ENCODE measurements at regions not wholly inside any gene's neighbourhood (a gene's known extent, or its start where the extent isn't known, plus 50 kb on each side); places are given as distances from the start of the nearest gene placed in this dataset.
"Not testable (repeated sequence)": the region's sequence is repeated elsewhere in the genome, so short reads cannot be mapped to it uniquely, and the experiment has no call there.

DNA sequence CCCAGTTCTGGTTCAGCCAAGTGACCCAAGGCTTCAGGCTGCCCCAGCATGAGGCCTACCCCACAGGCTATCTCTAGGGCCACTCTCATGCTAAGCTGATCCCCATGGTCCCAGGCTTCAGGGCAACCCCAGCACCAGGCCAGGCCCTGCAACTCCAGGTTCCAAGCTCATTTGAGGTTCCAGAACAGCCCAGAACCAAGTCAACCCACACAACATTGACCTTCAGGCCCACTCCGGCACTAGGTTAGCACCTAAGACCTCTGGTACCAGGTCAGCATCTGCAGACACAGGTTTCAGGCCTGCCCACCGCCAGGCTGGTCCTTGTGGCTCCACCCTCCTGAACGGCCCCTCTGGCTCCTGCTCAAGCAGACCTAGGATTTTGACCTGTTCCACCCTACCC is 421.2 kb downstream of the CDH11 start:
- POLR2A ChIA-PET = no interaction called here
- Mint-ChIP-seq H3K27ac (no peak overlapping the region), H3K4me1 (no peaks in the 10 kb centered on the region), H3K4me3 (no peak overlapping the region), H3K27me3 (no peaks in the 10 kb centered on the region), H3K36me3 (ENCODE audit: low read depth) (no peaks in the 10 kb centered on the region), H3K9me3 (peaks cover 9% of the 10 kb centered on the region)
- CTCF ChIA-PET = no interaction called here
- DNase-seq = no peak

DNA sequence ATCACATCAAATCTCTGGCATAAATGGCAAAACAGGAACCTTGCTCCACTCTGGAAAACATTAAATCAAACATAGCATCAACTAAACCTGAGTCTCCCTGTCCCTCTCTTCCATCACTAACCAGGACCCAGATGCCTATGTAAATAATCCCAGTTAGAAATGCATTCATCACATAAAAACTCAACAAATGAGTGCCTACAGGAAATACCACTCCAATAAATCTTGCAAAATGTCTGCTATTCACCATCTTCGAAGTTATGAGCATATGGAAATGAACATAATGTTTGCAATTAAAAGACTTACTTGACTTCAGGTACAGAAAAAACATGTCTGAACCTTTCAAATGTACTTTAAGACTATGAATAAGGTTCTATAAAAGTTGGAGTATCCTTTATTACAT is 425.0 kb downstream of the CDH11 start:
- POLR2A ChIA-PET = interaction anchor here (0.7 kb wide), 1 partner anchor 140 kb away, joined by 3 read pairs; no protein-coding TSS in a partner anchor
- no peaks in the 10 kb centered on the region for H3K4me1 Mint-ChIP-seq
- DNase-seq = no peak
- no peaks in the 10 kb centered on the region for H3K27me3 Mint-ChIP-seq
- H3K9me3 Mint-ChIP-seq = peaks cover 10% of the 10 kb centered on the region
- H3K36me3 Mint-ChIP-seq (ENCODE audit: low read depth) = no peaks in the 10 kb centered on the region
- CTCF ChIA-PET = no interaction called here
- H3K4me3 Mint-ChIP-seq = no peak overlapping the region
- H3K27ac Mint-ChIP-seq = no peak overlapping the region

DNA sequence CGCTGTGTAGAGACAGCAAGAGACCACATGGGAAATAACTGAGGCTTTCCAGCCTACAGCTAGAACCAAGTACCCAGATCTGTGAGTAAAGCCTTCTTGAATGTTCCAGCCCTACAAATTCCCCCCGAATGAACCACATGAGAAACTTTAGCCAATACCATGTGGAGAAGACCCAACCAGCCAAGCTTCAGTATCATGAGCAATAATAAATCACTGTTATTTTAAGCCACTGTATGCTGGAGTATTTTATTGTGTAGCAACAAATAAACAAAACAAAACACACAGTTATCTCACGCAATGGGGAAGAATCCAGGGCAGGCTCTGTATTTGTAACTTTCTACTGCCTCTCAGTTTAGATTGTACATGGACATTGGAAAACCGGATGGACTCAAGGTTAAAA is 426.2 kb downstream of the CDH11 start:
- POLR2A ChIA-PET = no interaction called here
- no peak for DNase-seq
- H3K4me3 Mint-ChIP-seq = no peak overlapping the region
- H3K27me3 Mint-ChIP-seq = no peaks in the 10 kb centered on the region
- no peak overlapping the region for H3K27ac Mint-ChIP-seq
- H3K9me3 Mint-ChIP-seq = peaks cover 10% of the 10 kb centered on the region
- H3K36me3 Mint-ChIP-seq (ENCODE audit: low read depth) = no peaks in the 10 kb centered on the region
- no peaks in the 10 kb centered on the region for H3K4me1 Mint-ChIP-seq
- CTCF ChIA-PET = no interaction called here

DNA sequence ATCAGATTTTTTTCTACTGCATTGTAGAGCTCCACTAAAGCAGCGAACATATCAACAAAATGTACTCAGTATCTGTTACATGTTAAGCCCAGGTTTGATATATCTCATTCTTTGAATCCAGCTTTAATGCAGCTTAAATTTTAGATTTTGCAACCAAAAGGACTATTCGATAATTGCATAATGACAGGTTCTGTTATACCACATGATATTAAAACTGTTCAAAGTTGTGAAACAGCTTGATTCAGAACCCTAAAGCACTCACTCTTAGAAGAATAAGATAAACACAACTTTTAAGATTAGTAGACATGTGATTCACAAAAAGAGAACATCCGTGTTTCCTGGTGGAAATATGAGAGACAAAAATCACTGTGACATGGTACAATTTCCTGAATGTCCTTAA is 427.9 kb downstream of the CDH11 start:
- DNase-seq = no peak
- ChIA-PET CTCF (no interaction called here), POLR2A (no interaction called here)
- H3K27ac Mint-ChIP-seq = no peak overlapping the region
- peaks cover 10% of the 10 kb centered on the region for H3K9me3 Mint-ChIP-seq
- no peaks in the 10 kb centered on the region for H3K4me1 Mint-ChIP-seq
- no peak overlapping the region for H3K4me3 Mint-ChIP-seq
- no peaks in the 10 kb centered on the region for H3K36me3 Mint-ChIP-seq (ENCODE audit: low read depth)
- H3K27me3 Mint-ChIP-seq = no peaks in the 10 kb centered on the region

DNA sequence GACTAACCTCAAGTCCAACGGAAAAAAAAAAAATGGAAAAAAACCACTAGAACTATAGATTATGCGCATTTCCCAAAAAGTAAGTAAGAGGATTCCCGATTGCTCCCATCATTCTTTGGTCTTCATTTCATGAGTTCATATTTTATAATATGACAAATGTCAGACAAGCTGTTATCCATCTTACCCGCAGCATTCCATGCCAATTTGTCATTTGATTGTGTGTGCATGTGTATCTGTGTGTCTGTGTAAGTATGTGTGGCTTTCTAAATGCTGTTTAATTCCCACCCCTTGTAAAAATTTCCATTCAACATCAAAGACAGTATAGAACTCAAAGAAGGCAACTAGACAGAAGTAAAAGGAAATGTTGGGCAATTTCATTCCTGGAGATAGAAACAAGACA is 434.1 kb downstream of the CDH11 start:
- Mint-ChIP-seq H3K9me3 (peaks cover 4% of the 10 kb centered on the region), H3K36me3 (ENCODE audit: low read depth) (no peaks in the 10 kb centered on the region), H3K27me3 (no peaks in the 10 kb centered on the region), H3K27ac (no peak overlapping the region), H3K4me1 (no peaks in the 10 kb centered on the region), H3K4me3 (no peak overlapping the region)
- ChIA-PET CTCF (no interaction called here), POLR2A (no interaction called here)
- DNase-seq = no peak

DNA sequence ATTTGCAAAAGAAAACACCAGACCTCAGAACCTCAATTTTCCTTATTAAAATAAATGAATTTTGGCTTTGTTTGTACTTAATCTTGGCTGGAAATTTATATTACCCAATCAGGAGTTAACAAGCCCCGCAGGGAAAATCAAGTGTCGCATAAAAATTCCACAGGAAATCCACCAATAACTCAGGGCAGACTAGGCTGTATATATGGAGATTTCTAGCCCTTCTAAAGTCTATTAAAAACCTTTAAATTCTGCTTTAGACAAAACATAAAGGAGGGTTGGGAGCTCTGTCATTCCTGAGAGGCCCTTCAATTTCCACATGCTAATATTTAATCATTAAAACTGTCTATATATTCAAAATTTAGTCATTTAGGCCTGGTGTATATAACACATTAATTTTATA is 434.7 kb downstream of the CDH11 start:
- Mint-ChIP-seq H3K9me3 (peaks cover 4% of the 10 kb centered on the region), H3K4me3 (no peak overlapping the region), H3K4me1 (no peaks in the 10 kb centered on the region), H3K27ac (no peak overlapping the region), H3K27me3 (no peaks in the 10 kb centered on the region), H3K36me3 (ENCODE audit: low read depth) (no peaks in the 10 kb centered on the region)
- DNase-seq = no peak
- ChIA-PET CTCF (no interaction called here), POLR2A (no interaction called here)

DNA sequence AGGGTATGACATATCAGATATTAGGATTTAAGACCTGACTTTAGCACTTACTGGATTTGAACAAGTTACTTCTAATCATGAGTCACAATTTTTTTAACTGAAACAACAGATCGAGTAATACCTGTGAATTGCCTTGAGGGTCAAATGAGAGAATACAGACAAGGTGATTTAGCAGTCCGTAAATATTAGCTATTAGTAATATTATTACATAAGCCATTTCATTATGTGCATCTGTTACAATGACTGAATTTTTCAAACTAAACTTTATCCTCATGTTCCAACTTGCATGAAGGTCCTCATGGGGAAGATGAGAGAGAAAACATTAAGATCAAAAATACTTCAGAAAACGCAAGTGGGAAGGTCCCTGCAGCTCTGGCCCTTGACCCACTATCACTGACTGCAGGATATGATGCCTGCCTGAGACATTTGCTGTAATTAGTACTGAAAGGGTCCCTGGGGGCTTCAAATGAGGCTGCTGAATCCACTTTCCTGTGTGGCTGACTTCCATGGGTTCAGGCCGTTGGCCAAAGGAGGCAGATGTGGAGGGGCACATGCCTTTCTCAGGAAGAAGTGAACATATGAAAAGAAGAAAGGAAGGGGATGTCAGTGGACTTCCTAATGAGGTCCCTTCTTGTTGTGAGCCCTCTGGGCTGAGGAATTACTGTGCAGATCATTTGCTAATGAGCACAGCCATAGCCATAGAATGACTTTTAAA is 441.7 kb downstream of the CDH11 start:
- H3K27ac Mint-ChIP-seq = no peak overlapping the region
- POLR2A ChIA-PET = no interaction called here
- no peak for DNase-seq
- no peak overlapping the region for H3K4me3 Mint-ChIP-seq
- CTCF ChIA-PET = no interaction called here
- no peaks in the 10 kb centered on the region for H3K27me3 Mint-ChIP-seq
- H3K9me3 Mint-ChIP-seq = peaks cover 14% of the 10 kb centered on the region
- H3K36me3 Mint-ChIP-seq (ENCODE audit: low read depth) = no peaks in the 10 kb centered on the region
- no peaks in the 10 kb centered on the region for H3K4me1 Mint-ChIP-seq

DNA sequence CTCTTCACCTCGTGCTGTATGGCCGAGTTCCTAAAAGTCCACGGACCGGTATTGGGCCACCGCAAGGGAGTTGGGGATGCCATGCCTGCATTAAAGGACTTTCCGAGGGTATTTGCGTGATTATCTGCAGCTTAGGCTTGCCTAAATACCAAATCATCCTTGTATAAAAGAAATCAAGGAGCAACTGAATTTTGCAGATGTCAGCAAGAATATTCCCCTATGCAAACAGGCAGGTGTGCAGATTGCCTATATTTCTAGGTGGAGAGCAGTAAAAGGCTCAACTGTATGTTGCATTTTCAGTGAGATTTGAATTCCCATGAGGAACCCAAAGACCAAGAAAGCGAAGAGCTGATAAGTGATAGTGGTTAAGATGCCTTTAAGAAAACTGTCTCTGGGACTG is 452.3 kb downstream of the CDH11 start:
- CTCF ChIA-PET = no interaction called here
- Mint-ChIP-seq H3K9me3 (peaks cover 20% of the 10 kb centered on the region), H3K27ac (no peak overlapping the region), H3K27me3 (no peaks in the 10 kb centered on the region), H3K36me3 (ENCODE audit: low read depth) (no peaks in the 10 kb centered on the region), H3K4me3 (no peak overlapping the region), H3K4me1 (no peaks in the 10 kb centered on the region)
- POLR2A ChIA-PET = no interaction called here
- no peak for DNase-seq

DNA sequence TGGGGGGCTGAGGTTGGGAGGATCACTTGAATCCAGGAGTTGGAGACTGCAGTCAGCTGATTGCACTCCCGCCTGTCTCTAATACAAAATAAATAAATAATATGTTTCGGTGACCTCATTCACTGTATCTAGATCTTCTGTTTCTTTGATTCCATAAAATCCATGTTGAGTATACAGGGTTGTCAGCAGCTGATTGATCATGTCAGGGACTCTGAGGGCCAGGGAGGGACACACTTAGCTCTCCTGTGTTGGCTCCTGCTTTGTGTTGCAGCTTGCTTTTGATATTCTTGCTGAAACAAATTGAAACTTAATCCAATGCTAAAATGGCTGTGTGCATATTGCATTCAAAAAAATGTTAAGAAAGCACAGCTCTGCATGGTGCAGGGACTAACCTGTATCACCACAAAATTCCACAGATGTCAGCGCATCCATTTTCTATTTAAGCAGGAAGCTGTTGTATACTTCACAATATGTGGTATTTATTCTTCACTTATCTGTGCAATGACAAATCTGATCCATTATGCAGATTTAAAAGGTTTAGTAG is 454.5 kb downstream of the CDH11 start:
- H3K4me1 Mint-ChIP-seq = no peaks in the 10 kb centered on the region
- no peaks in the 10 kb centered on the region for H3K27me3 Mint-ChIP-seq
- DNase-seq = no peak
- ChIA-PET POLR2A (no interaction called here), CTCF (no interaction called here)
- H3K36me3 Mint-ChIP-seq (ENCODE audit: low read depth) = no peaks in the 10 kb centered on the region
- no peak overlapping the region for H3K27ac Mint-ChIP-seq
- peaks cover 15% of the 10 kb centered on the region for H3K9me3 Mint-ChIP-seq
- no peak overlapping the region for H3K4me3 Mint-ChIP-seq

DNA sequence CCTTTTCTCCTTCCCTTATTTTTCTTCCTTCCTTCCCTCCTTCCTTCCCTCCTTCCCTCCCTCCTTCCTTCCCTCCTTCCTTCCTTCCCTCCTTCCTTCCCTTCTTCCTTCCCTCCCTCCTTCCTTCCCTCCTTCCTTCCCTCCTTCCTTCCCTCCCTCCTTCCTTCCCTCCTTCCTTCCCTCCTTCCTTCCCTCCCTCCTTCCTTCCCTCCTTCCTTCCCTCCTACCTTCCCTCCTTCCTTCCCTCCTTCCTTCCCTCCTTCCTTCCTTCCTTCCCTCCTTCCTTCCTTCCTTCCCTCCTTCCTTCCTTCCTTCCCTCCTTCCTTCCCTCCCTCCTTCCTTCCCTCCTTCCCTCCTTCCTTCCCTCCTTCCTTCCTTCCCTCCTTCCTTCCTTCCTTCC is 459.6 kb downstream of the CDH11 start:
- POLR2A ChIA-PET; H3K27ac Mint-ChIP-seq; CTCF ChIA-PET; H3K36me3 Mint-ChIP-seq (ENCODE audit: low read depth); H3K27me3 Mint-ChIP-seq; H3K4me3 Mint-ChIP-seq; H3K4me1 Mint-ChIP-seq; H3K9me3 Mint-ChIP-seq; DNase-seq: not testable (repeated sequence)

DNA sequence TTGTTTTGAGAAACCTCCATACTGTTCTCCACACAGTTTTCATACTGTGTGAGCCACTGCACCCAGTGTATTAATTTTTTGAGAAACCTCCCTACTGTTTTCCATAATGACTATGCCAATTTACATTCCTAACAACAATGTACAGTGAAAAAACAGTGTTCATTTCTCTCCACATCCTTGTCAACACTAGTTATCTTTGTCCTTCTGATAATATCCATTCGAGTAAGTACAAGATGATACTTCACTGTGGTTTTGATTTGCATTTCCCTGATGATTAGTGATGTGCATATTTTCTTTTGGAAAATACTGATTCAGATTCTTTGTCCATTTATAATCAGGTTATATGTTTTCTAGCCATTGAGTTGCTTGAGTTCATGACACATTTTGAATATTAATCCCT is 462.0 kb downstream of the CDH11 start:
- no peaks in the 10 kb centered on the region for H3K4me1 Mint-ChIP-seq
- H3K27me3 Mint-ChIP-seq = no peaks in the 10 kb centered on the region
- H3K4me3 Mint-ChIP-seq = no peak overlapping the region
- ChIA-PET POLR2A (no interaction called here), CTCF (no interaction called here)
- H3K36me3 Mint-ChIP-seq (ENCODE audit: low read depth) = no peaks in the 10 kb centered on the region
- DNase-seq = no peak
- no peak overlapping the region for H3K27ac Mint-ChIP-seq
- H3K9me3 Mint-ChIP-seq = peaks cover 3% of the 10 kb centered on the region

DNA sequence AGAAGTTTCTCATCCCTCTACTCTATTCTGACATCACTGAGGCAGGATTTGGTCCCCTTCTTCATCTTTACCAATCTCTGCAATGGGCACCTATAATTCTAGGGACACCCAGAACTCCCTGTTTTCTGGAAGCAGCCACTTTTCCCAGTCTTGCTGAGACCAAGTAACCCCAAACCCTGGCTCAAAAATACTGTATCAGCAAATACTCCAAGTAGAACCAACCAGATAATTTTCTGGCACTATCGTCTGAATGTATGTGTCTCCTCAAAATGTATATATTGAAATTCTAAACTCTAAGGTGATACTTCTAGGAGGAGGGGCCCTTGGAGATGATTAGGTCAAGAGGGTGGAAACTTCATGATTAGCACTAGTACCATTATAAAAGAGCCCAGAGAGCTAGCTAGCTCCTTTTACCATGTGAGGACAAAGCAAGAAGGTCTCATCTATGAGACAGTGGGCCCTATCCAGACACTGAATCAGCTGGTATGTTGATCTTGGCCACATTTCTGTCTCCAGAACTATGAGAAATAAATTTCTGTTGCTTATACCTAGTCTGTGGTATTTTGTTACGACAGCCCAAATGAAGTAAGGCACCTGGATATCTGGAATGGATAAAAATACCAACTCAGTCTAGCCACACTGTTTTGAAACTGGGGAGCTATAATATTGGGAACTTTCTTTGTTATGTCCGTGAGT is 464.4 kb downstream of the CDH11 start:
- Mint-ChIP-seq H3K27me3 (no peaks in the 10 kb centered on the region), H3K4me3 (no peak overlapping the region), H3K4me1 (no peaks in the 10 kb centered on the region), H3K36me3 (ENCODE audit: low read depth) (no peaks in the 10 kb centered on the region), H3K27ac (no peak overlapping the region), H3K9me3 (peaks cover 4% of the 10 kb centered on the region)
- POLR2A ChIA-PET = no interaction called here
- CTCF ChIA-PET = no interaction called here
- no peak for DNase-seq

DNA sequence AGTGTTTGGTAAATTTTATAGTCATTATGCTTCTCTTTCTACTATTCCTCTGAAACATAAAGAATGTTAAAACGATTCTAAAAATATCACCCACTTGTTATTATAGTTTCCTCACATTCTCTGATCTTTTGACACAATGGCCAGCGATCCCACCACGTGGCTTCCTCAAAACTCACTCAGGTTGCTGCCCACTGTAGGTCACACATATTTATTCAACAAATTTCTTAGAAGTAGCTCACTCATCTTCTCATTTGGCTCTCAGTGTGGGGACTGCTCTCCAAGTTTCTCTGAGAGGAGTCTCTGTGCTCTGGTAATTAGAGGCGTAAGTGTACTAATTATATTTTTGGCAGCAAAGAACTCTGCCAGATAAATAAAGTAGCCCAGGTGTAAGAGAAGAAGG is 465.4 kb downstream of the CDH11 start:
- Mint-ChIP-seq H3K9me3 (peaks cover 4% of the 10 kb centered on the region), H3K4me3 (no peak overlapping the region), H3K36me3 (ENCODE audit: low read depth) (no peaks in the 10 kb centered on the region), H3K4me1 (no peaks in the 10 kb centered on the region), H3K27me3 (no peaks in the 10 kb centered on the region), H3K27ac (no peak overlapping the region)
- no peak for DNase-seq
- ChIA-PET POLR2A (no interaction called here), CTCF (no interaction called here)

DNA sequence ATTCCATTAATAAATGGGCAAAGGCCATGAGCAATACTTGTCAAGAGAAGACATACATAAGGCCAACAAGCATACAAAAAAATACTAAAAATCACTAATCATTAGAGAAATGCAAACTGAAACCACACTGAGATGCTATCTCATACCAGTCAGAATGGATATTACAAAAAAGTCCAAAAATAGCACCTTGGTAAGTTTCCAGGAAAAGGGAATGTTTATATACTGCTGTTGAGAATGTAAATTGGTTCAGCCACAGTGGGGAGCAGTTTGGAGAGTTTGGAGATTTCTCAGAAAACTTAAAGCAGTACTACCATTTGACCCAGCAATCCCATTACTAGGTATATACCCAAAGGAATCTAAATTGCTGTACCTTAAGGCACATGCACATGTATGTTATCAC is 467.7 kb downstream of the CDH11 start:
- H3K27me3 Mint-ChIP-seq = no peaks in the 10 kb centered on the region
- H3K36me3 Mint-ChIP-seq (ENCODE audit: low read depth) = no peaks in the 10 kb centered on the region
- peaks cover 12% of the 10 kb centered on the region for H3K9me3 Mint-ChIP-seq
- no peak overlapping the region for H3K27ac Mint-ChIP-seq
- ChIA-PET CTCF (no interaction called here), POLR2A (no interaction called here)
- no peak overlapping the region for H3K4me3 Mint-ChIP-seq
- DNase-seq = no peak
- H3K4me1 Mint-ChIP-seq = no peaks in the 10 kb centered on the region
